ENCODE measurements at regions not wholly inside any gene's neighbourhood (a gene's known extent, or its start where the extent isn't known, plus 50 kb on each side); places are given as distances from the start of the nearest gene placed in this dataset.

- TF ChIP-seq CTCF (IDR thresholded peaks at IDR 0.05; ENCODE audit: low read depth, low read length) (no peak), EZH2phosphoT487 (IDR thresholded peaks at IDR 0.05; ENCODE audit: low read depth) (no peak)
These were observed 751.8 kb upstream of the CBLB start for GRCh38 chr3:106620646-106621045.
